PC-3 (cell line): ENCODE measurements at regions not wholly inside any gene's neighbourhood (a gene's known extent, or its start where the extent isn't known, plus 50 kb on each side); places are given as distances from the start of the nearest gene placed in this dataset.

Source experiments
- ATAC-seq: fragments of 200-7000 bp; cut with Tn5 transposase; 2 replicates; pipeline ENCODE4 v1.9.1; 2020; ENCODE audit warnings: mild to moderate bottlenecking, moderate library complexity
- BruUV-seq: library from RNA; stranded (reverse); fragments of 400-500 nt; replicated peaks from 2 replicates; lab custom pipeline; 2021; lab: Mats Ljungman, UMichigan
- CTCF ChIA-PET: fragments of 300-600 bp; sonication (Branson Sonifier 250); formaldehyde crosslinking; loops from one replicate; lab custom pipeline; 2022; ENCODE audit warnings: antibody characterized with exemption; lab: Charles Lee
- POLR2A ChIA-PET: fragments of 300-600 bp; sonication (Branson Sonifier 250); formaldehyde crosslinking; loops from one replicate; lab custom pipeline; 2022; ENCODE audit warnings: antibody characterized with exemption; ENCODE audit not compliant: unreplicated experiment; lab: Charles Lee
- DNase-seq: peaks from one replicate; pipeline ENCODE4 v3.0.0-alpha.2; 2015
- H2AFZ ChIP-seq: fragments of 300-600 bp; sonication (generic); 2 replicates; pipeline ENCODE4 v1.6.0; 2016; ENCODE audit warnings: antibody characterized with exemption, low read length
- H3F3A ChIP-seq: fragments of 300-600 bp; sonication (generic); one replicate; pipeline ENCODE4 v1.6.0; 2017; ENCODE audit warnings: antibody characterized with exemption, low read length, control low read depth, mild to moderate bottlenecking; ENCODE audit not compliant: unreplicated experiment
- H3K27ac ChIP-seq: fragments of 300-600 bp; sonication (generic); 2 replicates; pipeline ENCODE4 v1.5.1; 2016; ENCODE audit warnings: mild to moderate bottlenecking, low read length
- H3K27me3 ChIP-seq: fragments of 300-600 bp; sonication (generic); 2 replicates; pipeline ENCODE4 v1.6.1; 2016; ENCODE audit warnings: low read length, mixed read lengths
- H3K36me3 ChIP-seq: fragments of 300-600 bp; sonication (generic); 2 replicates; pipeline ENCODE4 v1.6.1; 2016; ENCODE audit warnings: low read depth, mixed run types, low read length, mixed read lengths
- H3K4me1 ChIP-seq: fragments of 300-600 bp; sonication (generic); 2 replicates; pipeline ENCODE4 v1.5.1; 2016; ENCODE audit warnings: low read length; ENCODE audit not compliant: insufficient read depth
- H3K4me2 ChIP-seq: fragments of 300-600 bp; sonication (generic); 2 replicates; pipeline ENCODE4 v1.6.0; 2016; ENCODE audit warnings: low read length
- H3K4me3 ChIP-seq: fragments of 300-600 bp; sonication (generic); 2 replicates; pipeline ENCODE4 v1.5.1; 2016; ENCODE audit warnings: mild to moderate bottlenecking, low read length, mixed read lengths
- H3K79me2 ChIP-seq: fragments of 300-600 bp; sonication (generic); 2 replicates; pipeline ENCODE4 v1.6.1; 2017; ENCODE audit warnings: low read length, mixed read lengths
- H3K9ac ChIP-seq: fragments of 300-600 bp; sonication (generic); 2 replicates; pipeline ENCODE4 v1.6.0; 2016; ENCODE audit warnings: mild to moderate bottlenecking, low read length
- H3K9me2 ChIP-seq: fragments of 300-600 bp; sonication (generic); replicated peaks from 2 replicates; pipeline ENCODE4 v1.6.1; 2016; ENCODE audit warnings: mixed run types, low read length, mixed read lengths
- H3K9me3 ChIP-seq: fragments of 300-600 bp; sonication (generic); 2 replicates; pipeline ENCODE4 v1.6.1; 2016; ENCODE audit warnings: low read length, mixed read lengths
- H4K20me1 ChIP-seq: fragments of 300-600 bp; sonication (generic); 2 replicates; pipeline ENCODE4 v1.6.1; 2016; ENCODE audit warnings: low read length, mixed read lengths
- EZH2 ChIP-seq: fragments of 300-600 bp; sonication (generic); IDR thresholded peaks from one replicate; pipeline ENCODE4 v1.6.1; 2017; ENCODE audit warnings: antibody characterized with exemption, mild to moderate bottlenecking, low read length; ENCODE audit not compliant: unreplicated experiment
- EZH2phosphoT487 ChIP-seq: fragments of 300-600 bp; sonication (generic); IDR thresholded peaks from 2 replicates; pipeline ENCODE4 v1.6.1; 2018; ENCODE audit warnings: mild to moderate bottlenecking, antibody characterized with exemption, low read length, borderline replicate concordance
- intact Hi-C: fragments of 100-400 bp; cut with micrococcal nuclease; formaldehyde crosslinking; loops from 2 replicates; pipeline ENCODE4 v1.9.0; 2023
- TF ChIP-seq, protein P1 (sequence below): fragments of 300-600 bp; sonication (generic); conservative IDR thresholded peaks from 2 replicates; pipeline ENCODE4 v1.5.1; 2017; ENCODE audit warnings: antibody characterized with exemption, low read depth, mild to moderate bottlenecking, low read length

- no peaks in the 10 kb centered on the region for H3K79me2 ChIP-seq
- H3K4me3 ChIP-seq, result no peak overlapping the region
- intact Hi-C loops, result no loop called here
- TF ChIP-seq EZH2 (no peak), EZH2phosphoT487 (no peak)
- TF ChIP-seq, protein P1, sequence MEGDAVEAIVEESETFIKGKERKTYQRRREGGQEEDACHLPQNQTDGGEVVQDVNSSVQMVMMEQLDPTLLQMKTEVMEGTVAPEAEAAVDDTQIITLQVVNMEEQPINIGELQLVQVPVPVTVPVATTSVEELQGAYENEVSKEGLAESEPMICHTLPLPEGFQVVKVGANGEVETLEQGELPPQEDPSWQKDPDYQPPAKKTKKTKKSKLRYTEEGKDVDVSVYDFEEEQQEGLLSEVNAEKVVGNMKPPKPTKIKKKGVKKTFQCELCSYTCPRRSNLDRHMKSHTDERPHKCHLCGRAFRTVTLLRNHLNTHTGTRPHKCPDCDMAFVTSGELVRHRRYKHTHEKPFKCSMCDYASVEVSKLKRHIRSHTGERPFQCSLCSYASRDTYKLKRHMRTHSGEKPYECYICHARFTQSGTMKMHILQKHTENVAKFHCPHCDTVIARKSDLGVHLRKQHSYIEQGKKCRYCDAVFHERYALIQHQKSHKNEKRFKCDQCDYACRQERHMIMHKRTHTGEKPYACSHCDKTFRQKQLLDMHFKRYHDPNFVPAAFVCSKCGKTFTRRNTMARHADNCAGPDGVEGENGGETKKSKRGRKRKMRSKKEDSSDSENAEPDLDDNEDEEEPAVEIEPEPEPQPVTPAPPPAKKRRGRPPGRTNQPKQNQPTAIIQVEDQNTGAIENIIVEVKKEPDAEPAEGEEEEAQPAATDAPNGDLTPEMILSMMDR, result no peak
- no peaks in the 10 kb centered on the region for H3K4me1 ChIP-seq
- no peaks in the 10 kb centered on the region for H3K36me3 ChIP-seq
- H3K9me3 ChIP-seq, result no peaks in the 10 kb centered on the region
- no peak overlapping the region for H3K9ac ChIP-seq
- POLR2A ChIA-PET, result no interaction called here
- no TSS peak for BruUV-seq
- no peaks in the 10 kb centered on the region for H3F3A ChIP-seq
- H3K27ac ChIP-seq, result no peak overlapping the region
- no peaks in the 10 kb centered on the region for H4K20me1 ChIP-seq
- DNase-seq (no peak), ATAC-seq (no peak)
- CTCF ChIA-PET, result no interaction called here
- H3K4me2 ChIP-seq, result no peak overlapping the region
- H2AFZ ChIP-seq, result no peak overlapping the region
- H3K27me3 ChIP-seq, result no peaks in the 10 kb centered on the region
- no peaks in the 10 kb centered on the region for H3K9me2 ChIP-seq
Observed at GRCh38 chrX:124275182-124275894, 57.1 kb upstream of the TEX13D start.

DNA sequence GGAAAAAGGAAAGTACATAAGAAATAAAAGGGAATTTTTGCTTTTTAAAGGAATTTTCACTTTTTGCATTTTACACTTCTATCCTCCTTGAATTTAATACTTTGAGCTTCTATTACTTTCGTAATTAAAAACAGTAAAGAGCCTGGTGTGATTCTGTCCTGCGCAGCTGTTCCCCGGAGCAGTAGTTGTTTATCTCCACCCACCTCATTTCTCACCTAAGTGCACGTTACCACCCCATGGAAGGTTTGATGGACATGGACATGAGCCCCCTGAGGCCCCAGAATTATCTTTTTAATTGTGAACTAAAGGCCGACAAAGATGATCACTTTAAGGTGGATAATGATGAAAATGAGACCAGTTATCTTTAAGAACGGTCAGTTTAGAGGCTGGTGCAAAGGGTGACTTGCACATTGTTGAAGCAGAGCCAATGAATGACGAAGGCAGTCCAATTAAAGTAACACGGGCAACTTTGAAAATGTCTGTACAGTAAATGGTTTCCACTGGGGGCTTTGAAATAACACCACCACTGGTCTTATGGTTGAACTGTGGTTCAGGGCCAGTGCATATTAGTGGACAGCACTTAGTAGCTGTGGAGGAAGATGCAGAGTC lies 52.1 kb upstream of the TEX13D start:
- intact Hi-C loops, result no loop called here
- H3K27me3 ChIP-seq, result no peaks in the 10 kb centered on the region
- POLR2A ChIA-PET, result no interaction called here
- H3K27ac ChIP-seq, result no peak overlapping the region
- no peak overlapping the region for H3K4me3 ChIP-seq
- H3K4me2 ChIP-seq, result no peak overlapping the region
- CTCF ChIA-PET, result no interaction called here
- no peaks in the 10 kb centered on the region for H3F3A ChIP-seq
- H4K20me1 ChIP-seq, result no peaks in the 10 kb centered on the region
- H3K79me2 ChIP-seq, result no peaks in the 10 kb centered on the region
- no peaks in the 10 kb centered on the region for H3K36me3 ChIP-seq
- no peaks in the 10 kb centered on the region for H3K9me3 ChIP-seq
- H2AFZ ChIP-seq, result no peak overlapping the region
- DNase-seq, result no peak
- ATAC-seq, result no peak
- H3K9me2 ChIP-seq, result no peaks in the 10 kb centered on the region
- H3K9ac ChIP-seq, result no peak overlapping the region
- no TSS peak for BruUV-seq
- TF ChIP-seq, protein P1, result no peak
- TF ChIP-seq EZH2, result no peak
- TF ChIP-seq EZH2phosphoT487, result no peak
- no peaks in the 10 kb centered on the region for H3K4me1 ChIP-seq

GRCh38 chrX:124282580-124282979 lies 49.9 kb upstream of the TEX13D start:
- H3K9me2 ChIP-seq, result no peaks in the 10 kb centered on the region
- H3K9me3 ChIP-seq, result no peaks in the 10 kb centered on the region
- H3K27ac ChIP-seq, result no peak overlapping the region
- H3K27me3 ChIP-seq, result no peaks in the 10 kb centered on the region
- H3K4me2 ChIP-seq, result no peak overlapping the region
- H3K4me3 ChIP-seq, result no peak overlapping the region
- no peaks in the 10 kb centered on the region for H3K4me1 ChIP-seq
- no peaks in the 10 kb centered on the region for H3K79me2 ChIP-seq
- no peaks in the 10 kb centered on the region for H3F3A ChIP-seq
- intact Hi-C loops, result no loop called here
- no peak overlapping the region for H2AFZ ChIP-seq
- ChIA-PET POLR2A (no interaction called here), CTCF (no interaction called here)
- TF ChIP-seq, protein P1, result no peak
- TF ChIP-seq EZH2phosphoT487, result no peak
- no peak for DNase-seq
- H3K36me3 ChIP-seq, result no peaks in the 10 kb centered on the region
- no peak for ATAC-seq
- BruUV-seq, result no TSS peak
- H3K9ac ChIP-seq, result no peak overlapping the region
- no peaks in the 10 kb centered on the region for H4K20me1 ChIP-seq
